Glomerular visceral epithelial cell (primary cell): ENCODE measurements at regions not wholly inside any gene's neighbourhood (a gene's known extent, or its start where the extent isn't known, plus 50 kb on each side); places are given as distances from the start of the nearest gene placed in this dataset.

Source experiments
- DNase-seq: peaks from one replicate; pipeline ENCODE4 v3.0.0-alpha.2; 2016; ENCODE audit errors: extremely low spot score

GRCh38 chr5:5558638-5559527 lies 136.4 kb downstream of the ICE1 start:
- DNase-seq = no peak

GRCh38 chr5:5558102-5558501 lies 135.6 kb downstream of the ICE1 start:
- DNase-seq = no peak

- DNase-seq = no peak
Observed at GRCh38 chr5:5551499-5551898, 129.0 kb downstream of the ICE1 start.

GRCh38 chr5:5546408-5546807 lies 123.9 kb downstream of the ICE1 start:
- no peak for DNase-seq

GRCh38 chr5:5544094-5544663 lies 121.7 kb downstream of the ICE1 start:
- DNase-seq = no peak

GRCh38 chr5:5542654-5543053 lies 120.2 kb downstream of the ICE1 start:
- DNase-seq = no peak

- no peak for DNase-seq
Observed at GRCh38 chr5:5540065-5540464, 117.6 kb downstream of the ICE1 start.
